Erythroblast (primary cell): ENCODE measurements at regions not wholly inside any gene's neighbourhood (a gene's known extent, or its start where the extent isn't known, plus 50 kb on each side); places are given as distances from the start of the nearest gene placed in this dataset.

Source experiments
- GATA1 ChIP-seq: IDR thresholded peaks from 2 replicates; pipeline ENCODE4 v1.6.1; 2011; ENCODE audit warnings: low read depth, mild to moderate bottlenecking, control low read depth, low read length, moderate library complexity
- POLR2A ChIP-seq: IDR thresholded peaks from 2 replicates; pipeline ENCODE4 v1.6.1; 2011; ENCODE audit warnings: mild to moderate bottlenecking, low read length

- no peak for TF ChIP-seq POLR2A
- no peak for TF ChIP-seq GATA1
Observed at GRCh38 chrX:45664727-45665290, 464.1 kb upstream of the DIPK2B start.
